MCF 10A (cell line): ENCODE measurements at regions not wholly inside any gene's neighbourhood (a gene's known extent, or its start where the extent isn't known, plus 50 kb on each side); places are given as distances from the start of the nearest gene placed in this dataset.

Experiments used
- BruUV-seq: library from RNA; stranded (reverse); fragments of 400-500 nt; replicated peaks from 2 replicates; lab custom pipeline; 2021; lab: Mats Ljungman, UMichigan
- CTCF ChIA-PET: fragments of 300-600 bp; sonication (Branson Sonifier 250); formaldehyde crosslinking; extraction: SDS; loops from one replicate; lab custom pipeline; 2021; ENCODE audit warnings: antibody characterized with exemption, inconsistent platforms; lab: Yijun Ruan, JAX
- POLR2A ChIA-PET: fragments of 300-600, 350-650 bp; sonication (Branson Sonifier 250); formaldehyde crosslinking; extraction: SDS; loops from one replicate; lab custom pipeline; 2020; ENCODE audit warnings: antibody characterized with exemption, inconsistent platforms; lab: Yijun Ruan, JAX
- DNase-seq: peaks from one replicate; pipeline ENCODE4 v3.0.0-alpha.2; 2018; ENCODE audit not compliant: unreplicated experiment
- H3K27ac Mint-ChIP-seq: one replicate; pipeline ENCODE4 v1.8.0; 2022; ENCODE audit warnings: mild to moderate bottlenecking, low read depth, mixed read lengths; ENCODE audit not compliant: unreplicated experiment
- H3K27me3 Mint-ChIP-seq: one replicate; pipeline ENCODE4 v1.8.0; 2022; ENCODE audit warnings: mixed read lengths; ENCODE audit not compliant: insufficient read depth, unreplicated experiment
- H3K36me3 Mint-ChIP-seq: one replicate; pipeline ENCODE4 v1.8.0; 2022; ENCODE audit warnings: mild to moderate bottlenecking, moderate library complexity, mixed read lengths; ENCODE audit not compliant: insufficient read depth, unreplicated experiment
- H3K4me1 Mint-ChIP-seq: one replicate; pipeline ENCODE4 v1.8.0; 2022; ENCODE audit warnings: mixed read lengths; ENCODE audit not compliant: insufficient read depth, unreplicated experiment
- H3K4me3 Mint-ChIP-seq: one replicate; pipeline ENCODE4 v1.8.0; 2022; ENCODE audit warnings: mild to moderate bottlenecking, moderate library complexity, mixed read lengths; ENCODE audit not compliant: unreplicated experiment
- H3K9me3 Mint-ChIP-seq: one replicate; pipeline ENCODE4 v1.8.0; 2022; ENCODE audit warnings: mixed read lengths; ENCODE audit not compliant: unreplicated experiment
- intact Hi-C: fragments of 100-400 bp; cut with micrococcal nuclease; formaldehyde crosslinking; loops from 2 replicates; pipeline ENCODE4 v1.14.1; 2022
- TF ChIP-seq, protein P1 (sequence below): fragments of 200-600 bp; IDR thresholded peaks from one replicate; pipeline ENCODE4 v1.8.0; 2022; ENCODE audit warnings: antibody characterized with exemption, mild to moderate bottlenecking; ENCODE audit not compliant: unreplicated experiment

DNA sequence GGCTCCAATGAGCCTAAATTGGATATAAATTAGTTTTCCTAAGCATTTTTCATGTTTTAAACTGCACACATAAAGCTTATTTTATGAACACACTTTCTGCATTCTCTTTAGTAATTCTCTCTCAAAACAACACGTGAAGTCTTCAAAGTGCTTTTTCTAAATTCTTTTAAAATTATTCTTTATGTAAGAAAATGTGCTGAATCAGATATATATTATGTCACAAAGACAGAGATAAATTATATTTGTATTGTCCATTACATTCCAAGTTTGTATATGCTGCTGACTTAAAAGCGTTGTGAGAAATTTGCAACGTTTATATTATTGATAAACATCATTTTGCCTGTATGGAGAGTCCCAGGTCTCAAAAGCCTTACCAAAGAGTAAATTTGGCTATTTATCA, 465.2 kb downstream of the BCAT1 start:
- ChIA-PET CTCF (interaction anchor here (0.6 kb wide), 1 partner anchor 10 kb away, joined by 3 read pairs; no protein-coding TSS in a partner anchor), POLR2A (interaction anchor here (0.9 kb wide), 1 partner anchor 31 kb away, joined by 3 read pairs; no protein-coding TSS in a partner anchor)
- Mint-ChIP-seq H3K9me3 (no peaks in the 10 kb centered on the region), H3K27me3 (no peaks in the 10 kb centered on the region), H3K36me3 (no peaks in the 10 kb centered on the region), H3K4me3 (no peak overlapping the region), H3K4me1 (peaks cover 16% of the 10 kb centered on the region), H3K27ac (no peak overlapping the region)
- intact Hi-C loops: no loop called here
- no peak for DNase-seq
- BruUV-seq: no TSS peak
- TF ChIP-seq, protein P1, sequence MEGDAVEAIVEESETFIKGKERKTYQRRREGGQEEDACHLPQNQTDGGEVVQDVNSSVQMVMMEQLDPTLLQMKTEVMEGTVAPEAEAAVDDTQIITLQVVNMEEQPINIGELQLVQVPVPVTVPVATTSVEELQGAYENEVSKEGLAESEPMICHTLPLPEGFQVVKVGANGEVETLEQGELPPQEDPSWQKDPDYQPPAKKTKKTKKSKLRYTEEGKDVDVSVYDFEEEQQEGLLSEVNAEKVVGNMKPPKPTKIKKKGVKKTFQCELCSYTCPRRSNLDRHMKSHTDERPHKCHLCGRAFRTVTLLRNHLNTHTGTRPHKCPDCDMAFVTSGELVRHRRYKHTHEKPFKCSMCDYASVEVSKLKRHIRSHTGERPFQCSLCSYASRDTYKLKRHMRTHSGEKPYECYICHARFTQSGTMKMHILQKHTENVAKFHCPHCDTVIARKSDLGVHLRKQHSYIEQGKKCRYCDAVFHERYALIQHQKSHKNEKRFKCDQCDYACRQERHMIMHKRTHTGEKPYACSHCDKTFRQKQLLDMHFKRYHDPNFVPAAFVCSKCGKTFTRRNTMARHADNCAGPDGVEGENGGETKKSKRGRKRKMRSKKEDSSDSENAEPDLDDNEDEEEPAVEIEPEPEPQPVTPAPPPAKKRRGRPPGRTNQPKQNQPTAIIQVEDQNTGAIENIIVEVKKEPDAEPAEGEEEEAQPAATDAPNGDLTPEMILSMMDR: no peak

DNA sequence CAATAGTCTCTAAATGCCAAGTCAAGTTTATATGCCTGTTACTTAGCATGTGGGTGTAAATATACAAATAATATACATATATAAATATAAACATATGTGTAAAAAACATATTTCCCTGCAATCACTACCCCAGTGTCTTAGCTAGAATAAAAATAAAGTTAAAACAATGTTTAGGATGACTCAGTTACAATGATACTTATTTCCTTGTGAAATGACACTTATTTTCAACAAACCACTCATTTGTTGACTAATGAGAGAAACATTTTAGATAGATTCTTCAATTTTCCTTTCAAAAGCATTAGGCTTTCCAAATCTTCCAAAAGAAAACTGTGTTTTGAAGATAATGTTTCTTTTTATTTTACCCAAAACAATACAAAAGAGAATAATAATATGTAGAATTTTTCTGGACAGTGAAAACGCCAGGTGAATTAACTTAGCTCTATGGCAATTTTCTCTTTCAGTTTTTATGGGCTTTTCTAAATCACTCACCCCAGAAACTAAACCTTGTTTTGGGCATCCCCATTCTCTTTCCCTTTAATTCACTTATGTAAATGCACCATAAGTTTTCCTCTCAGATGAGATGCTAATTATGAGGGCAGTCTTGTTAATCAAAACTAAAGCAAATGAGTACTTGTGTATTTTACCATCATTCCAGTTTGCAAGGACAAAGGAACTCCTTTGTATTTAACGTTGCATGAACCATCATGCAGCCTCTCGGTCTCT, 465.9 kb downstream of the BCAT1 start:
- DNase-seq: no peak
- H3K9me3 Mint-ChIP-seq: no peaks in the 10 kb centered on the region
- no TSS peak for BruUV-seq
- H3K4me1 Mint-ChIP-seq: peaks cover 20% of the 10 kb centered on the region
- no peaks in the 10 kb centered on the region for H3K27me3 Mint-ChIP-seq
- intact Hi-C loops: no loop called here
- CTCF ChIA-PET: no interaction called here
- POLR2A ChIA-PET: interaction anchor here (0.9 kb wide), 1 partner anchor 30 kb away, joined by 3 read pairs; no protein-coding TSS in a partner anchor
- TF ChIP-seq, protein P1: no peak
- H3K36me3 Mint-ChIP-seq: no peaks in the 10 kb centered on the region
- H3K27ac Mint-ChIP-seq: no peak overlapping the region
- H3K4me3 Mint-ChIP-seq: no peak overlapping the region

DNA sequence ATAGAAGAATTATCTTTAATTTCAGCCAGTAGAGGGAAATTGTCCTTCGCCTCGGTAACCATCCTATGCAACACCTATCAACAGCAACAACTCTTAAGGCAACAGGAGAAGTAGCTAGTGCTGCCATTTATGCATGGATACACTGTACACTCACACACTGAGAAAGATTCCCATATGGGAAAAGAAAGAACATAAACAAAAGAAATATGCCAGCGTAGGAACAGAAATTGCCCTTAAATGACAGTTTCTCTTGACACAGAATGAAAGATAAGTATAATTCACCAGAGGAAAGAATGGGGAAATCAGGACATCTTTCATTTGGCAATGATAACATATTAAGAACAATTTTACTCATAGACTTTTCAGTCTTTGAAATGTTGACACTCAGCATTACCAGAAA, 466.9 kb downstream of the BCAT1 start:
- Mint-ChIP-seq H3K36me3 (no peaks in the 10 kb centered on the region), H3K9me3 (no peaks in the 10 kb centered on the region), H3K27ac (no peak overlapping the region), H3K27me3 (no peaks in the 10 kb centered on the region), H3K4me3 (no peak overlapping the region), H3K4me1 (peaks cover 12% of the 10 kb centered on the region)
- TF ChIP-seq, protein P1: no peak
- CTCF ChIA-PET: interaction anchor here (0.5 kb wide), 1 partner anchor 1264 kb away, joined by 3 read pairs; no protein-coding TSS in a partner anchor
- POLR2A ChIA-PET: no interaction called here
- no peak for DNase-seq
- intact Hi-C loops: no loop called here
- BruUV-seq: no TSS peak

DNA sequence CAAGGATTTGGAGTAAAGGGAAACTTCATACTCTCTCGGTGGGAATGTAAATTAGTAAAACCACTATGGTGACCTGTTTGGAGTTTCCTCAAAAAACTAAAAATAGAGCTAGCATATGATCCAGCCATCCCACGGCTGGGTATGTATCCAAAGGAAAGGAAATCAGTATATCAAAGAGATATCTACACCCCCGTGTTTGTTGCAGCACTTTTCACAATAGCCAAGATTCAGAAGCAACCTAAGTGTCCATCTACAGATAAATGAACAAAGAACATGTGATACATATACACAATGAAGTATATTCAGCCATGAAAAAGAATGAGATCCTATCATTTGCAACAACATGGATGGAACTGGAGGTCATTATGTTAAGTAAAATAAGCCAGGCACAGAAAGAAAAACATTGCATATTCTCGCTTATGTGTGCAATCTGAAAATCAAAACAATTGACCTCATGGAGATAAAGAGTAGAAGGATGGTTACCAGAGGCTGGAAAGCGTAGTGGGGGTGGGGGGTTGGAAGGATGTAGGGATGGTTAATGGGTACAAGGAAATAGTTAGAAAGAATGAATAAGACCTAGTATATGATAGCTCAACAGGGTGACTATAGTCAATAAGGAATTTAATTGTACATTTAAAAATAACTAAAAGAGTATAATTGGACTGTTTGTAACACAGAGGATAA, 468.0 kb downstream of the BCAT1 start:
- H3K9me3 Mint-ChIP-seq: no peaks in the 10 kb centered on the region
- no TSS peak for BruUV-seq
- no peaks in the 10 kb centered on the region for H3K36me3 Mint-ChIP-seq
- intact Hi-C loops: no loop called here
- POLR2A ChIA-PET: interaction anchor here (0.7 kb wide), 1 partner anchor 1070 kb away, joined by 3 read pairs; no protein-coding TSS in a partner anchor
- DNase-seq: no peak
- CTCF ChIA-PET: no interaction called here
- TF ChIP-seq, protein P1: no peak
- no peak overlapping the region for H3K27ac Mint-ChIP-seq
- no peak overlapping the region for H3K4me3 Mint-ChIP-seq
- H3K27me3 Mint-ChIP-seq: no peaks in the 10 kb centered on the region
- peaks cover 12% of the 10 kb centered on the region for H3K4me1 Mint-ChIP-seq
